Neuron (in vitro differentiated cells): ENCODE measurements at regions not wholly inside any gene's neighbourhood (a gene's known extent, or its start where the extent isn't known, plus 50 kb on each side); places are given as distances from the start of the nearest gene placed in this dataset.

Experiments
- H2AFZ ChIP-seq: one replicate; pipeline ENCODE4 v1.6.1; 2013; ENCODE audit warnings: low read depth, mild to moderate bottlenecking, inconsistent platforms, low read length, moderate library complexity
- H3K27me3 ChIP-seq: one replicate; pipeline ENCODE4 v1.6.1; 2013; ENCODE audit warnings: low read length; ENCODE audit not compliant: insufficient read depth
- H3K36me3 ChIP-seq: one replicate; pipeline ENCODE4 v1.6.1; 2013; ENCODE audit warnings: low read length; ENCODE audit not compliant: insufficient read depth
- H3K4me1 ChIP-seq: one replicate; pipeline ENCODE4 v1.6.1; 2013; ENCODE audit warnings: low read length; ENCODE audit not compliant: insufficient read depth
- H3K4me3 ChIP-seq: 2 replicates; pipeline ENCODE4 v1.5.1; 2013; ENCODE audit warnings: mild to moderate bottlenecking, low read length, moderate library complexity
- H3K9me3 ChIP-seq: one replicate; pipeline ENCODE4 v1.6.1; 2013; ENCODE audit warnings: low read length

DNA sequence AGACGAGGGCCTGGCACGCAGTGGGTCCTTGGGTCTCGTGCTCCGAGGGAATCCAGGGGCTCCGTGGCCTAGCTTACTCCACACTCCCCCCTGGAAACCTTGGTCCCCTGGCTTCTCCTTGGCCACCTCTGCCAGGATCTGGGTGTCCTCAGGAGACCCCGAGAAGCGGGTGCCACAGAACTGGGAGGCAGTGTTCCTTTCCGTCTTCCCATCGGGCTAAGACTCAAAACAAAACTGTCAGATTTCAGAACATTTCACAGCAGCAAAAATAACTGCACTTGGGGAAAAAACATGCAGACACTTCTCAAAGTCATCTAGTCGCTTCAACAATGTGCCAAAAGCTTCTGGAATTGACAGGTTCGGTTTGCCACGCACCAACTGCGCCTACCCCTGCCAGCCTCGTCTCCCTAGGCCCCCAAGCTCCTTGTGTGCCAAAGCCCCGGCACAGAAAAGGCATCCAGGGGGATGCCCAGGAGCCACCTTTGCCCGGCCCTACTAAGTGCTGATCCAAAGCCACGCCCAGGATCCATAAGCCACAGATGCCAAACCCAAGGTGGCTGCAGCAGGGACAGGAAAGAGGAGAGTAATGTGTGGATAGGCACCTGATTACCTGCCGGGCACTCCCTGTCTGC lies 58.4 kb upstream of the DIO3 start:
- Histone ChIP-seq H3K4me3 (no peak overlapping the region), H3K4me1 (peaks cover 7% of the 10 kb centered on the region), H3K27me3 (no peaks in the 10 kb centered on the region), H3K36me3 (no peaks in the 10 kb centered on the region), H2AFZ (no peak overlapping the region), H3K9me3 (peaks cover 7% of the 10 kb centered on the region)

DNA sequence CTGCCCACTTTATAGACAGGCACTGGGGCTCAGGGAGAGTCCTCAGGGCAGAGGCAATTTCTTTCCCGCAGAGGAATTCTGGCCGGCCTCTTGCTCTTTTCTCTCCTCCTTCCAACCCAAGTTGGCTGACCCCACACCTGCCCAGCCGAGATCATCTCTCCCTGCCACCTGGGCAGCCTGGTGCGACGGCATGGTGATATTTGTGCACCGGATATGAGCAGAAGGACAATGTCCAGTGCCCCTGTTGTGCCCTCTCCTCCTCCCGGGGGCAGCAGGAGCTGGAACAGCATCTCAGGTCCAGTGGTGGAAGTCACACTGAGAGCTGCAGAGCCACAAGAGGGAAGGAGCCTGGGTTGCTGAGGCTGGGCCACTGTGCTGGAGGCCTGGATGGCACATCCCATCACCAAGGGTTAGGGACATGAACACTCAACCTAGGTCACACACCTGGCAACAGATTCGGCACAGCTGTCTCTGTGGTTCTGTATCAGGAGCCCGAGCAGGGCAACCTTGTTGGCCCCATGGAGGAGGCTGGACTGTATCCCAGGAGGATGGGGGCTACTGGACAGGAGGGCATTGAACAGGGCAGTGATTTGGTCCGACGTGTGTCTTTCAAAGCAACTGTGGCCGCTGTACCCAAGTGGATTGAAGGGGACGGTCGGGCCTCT lies 57.7 kb upstream of the DIO3 start:
- no peaks in the 10 kb centered on the region for H3K36me3 ChIP-seq
- no peak overlapping the region for H3K4me3 ChIP-seq
- peaks cover 3% of the 10 kb centered on the region for H3K9me3 ChIP-seq
- H3K4me1 ChIP-seq, result peaks cover 4% of the 10 kb centered on the region
- H2AFZ ChIP-seq, result no peak overlapping the region
- H3K27me3 ChIP-seq, result no peaks in the 10 kb centered on the region

DNA sequence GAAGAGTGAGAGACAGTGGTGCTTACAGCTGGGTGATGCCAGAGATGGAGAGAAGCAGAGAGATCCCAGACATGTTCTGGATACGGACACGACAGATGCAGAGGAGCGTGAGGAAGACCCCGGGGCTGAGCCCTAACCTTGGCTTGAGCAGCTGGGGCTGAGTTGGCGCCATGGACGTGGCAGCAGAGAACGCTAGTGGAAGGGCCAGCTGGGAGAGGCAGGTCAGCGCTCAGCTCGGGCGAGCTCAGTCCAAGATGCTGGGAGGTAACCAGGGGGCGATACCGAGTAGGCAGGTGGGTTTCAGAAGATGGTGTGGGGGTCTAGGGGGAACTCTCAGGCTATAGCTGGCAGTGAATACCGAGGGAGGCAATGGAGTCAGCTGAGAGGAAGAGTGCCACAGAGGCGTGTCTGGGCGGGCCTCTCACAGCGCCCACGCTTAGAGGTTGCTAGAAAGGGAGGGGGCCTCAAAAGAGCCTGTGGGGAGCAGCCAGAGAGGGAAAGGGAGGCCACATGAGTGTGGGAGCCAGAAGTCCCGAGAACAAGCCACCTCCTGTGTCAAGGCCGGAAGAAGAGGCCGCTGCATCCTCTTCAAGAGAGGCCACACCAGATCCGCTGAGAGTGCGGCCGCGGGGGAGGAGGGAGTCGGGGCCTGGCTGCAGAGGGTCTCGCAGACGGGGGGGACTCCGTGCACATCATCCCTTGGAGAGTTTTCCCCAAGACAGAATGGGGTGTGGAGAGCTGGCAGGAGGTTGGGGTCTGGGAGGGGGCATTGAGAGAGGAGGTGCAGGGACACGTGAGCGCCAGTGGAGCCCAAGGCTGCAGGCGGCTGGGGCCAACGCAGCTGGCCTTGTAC lies 57.0 kb upstream of the DIO3 start:
- no peak overlapping the region for H3K4me3 ChIP-seq
- no peaks in the 10 kb centered on the region for H3K27me3 ChIP-seq
- H3K36me3 ChIP-seq, result no peaks in the 10 kb centered on the region
- H2AFZ ChIP-seq, result no peak overlapping the region
- H3K4me1 ChIP-seq, result peaks cover 4% of the 10 kb centered on the region
- peaks cover 3% of the 10 kb centered on the region for H3K9me3 ChIP-seq

DNA sequence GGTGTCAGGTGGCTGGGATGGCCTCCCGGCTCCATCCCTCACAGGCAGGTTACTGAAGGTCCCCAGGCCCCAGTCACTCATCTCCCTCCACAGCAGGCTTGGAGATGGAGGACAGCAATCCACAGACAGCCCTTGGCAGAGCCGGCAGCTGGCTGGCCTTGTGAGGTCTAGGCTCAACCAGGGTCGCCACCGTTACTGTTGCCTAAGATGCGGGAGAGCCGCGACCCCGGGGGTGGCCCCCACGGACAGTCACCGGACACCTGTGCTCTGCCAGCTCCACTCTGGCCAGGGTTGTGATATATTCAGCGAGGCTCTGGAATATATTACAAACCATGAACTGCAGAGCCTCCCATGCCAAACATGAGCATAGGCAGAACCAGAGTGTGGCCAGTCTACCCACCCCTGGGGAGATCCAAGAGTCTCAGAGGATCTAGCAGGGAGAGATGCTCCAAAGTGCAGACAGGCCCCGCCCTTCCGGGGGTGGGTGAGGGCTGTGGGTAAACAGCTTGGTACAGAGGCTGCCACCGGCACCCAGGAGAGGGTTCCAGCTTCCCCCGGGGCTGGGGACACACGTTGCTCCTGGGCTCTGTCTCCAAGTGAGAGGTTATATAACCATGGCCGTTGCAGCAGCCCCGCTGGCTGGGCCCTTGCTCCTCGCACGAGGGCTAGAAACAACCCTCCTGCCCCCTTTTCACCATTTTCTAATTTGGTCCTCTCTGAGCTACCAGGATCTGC lies 55.9 kb upstream of the DIO3 start:
- H3K36me3 ChIP-seq, result no peaks in the 10 kb centered on the region
- H2AFZ ChIP-seq, result no peak overlapping the region
- peaks cover 4% of the 10 kb centered on the region for H3K4me1 ChIP-seq
- H3K27me3 ChIP-seq, result no peaks in the 10 kb centered on the region
- H3K4me3 ChIP-seq, result no peak overlapping the region
- peaks cover 3% of the 10 kb centered on the region for H3K9me3 ChIP-seq

DNA sequence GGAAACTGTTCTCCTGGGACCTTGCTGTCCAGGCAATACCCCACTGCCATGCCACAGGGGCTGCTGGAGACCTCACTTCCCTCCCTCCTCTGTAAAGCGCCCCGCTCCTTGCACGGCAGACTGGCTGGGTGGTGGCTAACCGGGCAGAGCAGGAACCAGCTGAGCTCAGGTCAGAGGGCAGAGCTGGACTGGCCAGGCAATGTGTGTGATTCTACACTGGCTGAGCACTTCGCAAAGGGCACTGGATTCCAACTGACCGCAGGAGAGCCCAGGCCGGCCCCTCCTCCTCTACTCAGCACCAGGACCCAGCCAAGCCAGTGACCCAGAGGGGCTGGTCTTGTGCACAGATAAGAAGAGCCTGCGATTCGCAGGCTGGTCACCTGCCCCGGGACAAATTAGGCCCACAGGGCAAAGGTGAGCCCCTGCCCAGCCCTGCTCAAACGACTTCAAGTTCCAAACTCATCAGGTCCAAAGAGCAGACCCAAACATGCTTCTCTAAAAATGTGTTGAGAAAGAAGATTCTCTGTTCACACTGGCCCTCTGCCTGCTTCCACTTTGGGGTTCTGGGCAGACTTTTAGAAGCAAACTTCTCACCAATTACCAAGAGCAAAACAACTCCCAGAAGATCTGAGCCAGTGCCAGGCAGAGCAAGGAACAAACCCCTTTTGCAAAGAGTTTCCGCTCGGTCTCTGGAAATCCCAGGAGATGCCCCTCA lies 54.9 kb upstream of the DIO3 start:
- H3K9me3 ChIP-seq, result peaks cover 3% of the 10 kb centered on the region
- H3K36me3 ChIP-seq, result no peaks in the 10 kb centered on the region
- H3K4me3 ChIP-seq, result no peak overlapping the region
- peaks cover under 1% of the 10 kb centered on the region for H3K4me1 ChIP-seq
- H2AFZ ChIP-seq, result no peak overlapping the region
- H3K27me3 ChIP-seq, result peaks cover 3% of the 10 kb centered on the region

DNA sequence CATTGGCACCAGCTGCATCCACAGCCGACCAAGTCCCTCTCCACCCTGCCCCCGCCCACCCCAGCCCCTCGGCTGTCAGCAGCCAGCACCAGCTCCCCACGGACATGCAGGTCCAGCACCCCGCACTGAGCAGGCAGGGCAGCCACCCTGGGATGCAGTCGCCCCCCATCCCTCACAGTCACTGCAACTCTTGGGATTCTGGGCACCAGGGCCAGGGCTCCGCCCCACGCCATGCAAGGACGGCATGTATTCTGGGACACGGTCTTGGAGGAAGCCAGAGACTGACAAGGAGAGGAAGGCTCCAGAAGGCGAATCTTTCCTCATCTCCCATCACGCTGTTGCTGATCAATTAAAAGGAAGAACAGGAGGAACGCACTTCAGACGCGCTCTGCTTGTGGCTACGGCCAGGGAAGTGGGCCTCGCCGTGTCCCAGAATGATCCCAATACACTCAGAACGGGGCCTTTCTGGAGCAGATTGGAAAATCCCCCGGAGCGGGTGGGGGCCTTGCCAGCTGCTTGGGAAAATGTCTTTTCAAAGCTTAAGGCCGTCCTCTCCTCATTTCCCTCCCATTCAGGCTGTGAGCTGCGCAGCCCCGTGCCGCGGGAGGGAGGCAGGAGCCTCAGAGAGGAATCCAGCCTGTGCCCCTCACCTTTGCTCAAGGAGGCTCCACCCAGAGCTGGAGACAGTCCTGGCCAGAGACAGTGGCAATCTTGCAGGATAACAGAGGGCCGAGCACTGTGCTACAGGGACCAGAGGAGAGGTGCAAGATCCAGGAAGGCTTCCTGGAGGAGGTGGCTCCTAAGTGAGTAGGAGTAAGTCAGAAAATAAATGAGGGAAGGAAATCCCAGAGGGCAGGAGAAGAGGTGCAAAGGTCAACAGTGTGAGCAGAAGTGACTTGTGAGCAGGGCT lies 54.1 kb upstream of the DIO3 start:
- no peak overlapping the region for H3K4me3 ChIP-seq
- no peak overlapping the region for H2AFZ ChIP-seq
- H3K27me3 ChIP-seq, result peaks cover 4% of the 10 kb centered on the region
- no peaks in the 10 kb centered on the region for H3K4me1 ChIP-seq
- H3K9me3 ChIP-seq, result peaks cover 3% of the 10 kb centered on the region
- no peaks in the 10 kb centered on the region for H3K36me3 ChIP-seq

DNA sequence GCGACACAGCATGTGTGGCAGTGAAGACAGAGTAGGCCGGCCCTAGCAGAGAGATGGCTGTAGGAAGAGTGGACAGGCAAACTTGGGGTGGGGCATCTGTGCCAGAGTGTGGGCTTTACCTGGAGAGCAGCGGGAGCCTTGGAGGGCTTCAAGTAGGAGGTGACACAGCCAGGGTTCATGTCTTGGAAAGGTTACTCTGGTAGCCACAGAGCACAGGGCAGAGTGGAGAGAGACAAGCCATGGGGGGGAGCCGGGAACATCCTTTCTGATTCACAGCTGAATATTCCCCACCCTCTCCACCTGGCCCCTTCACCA lies 53.5 kb upstream of the DIO3 start:
- Histone ChIP-seq H3K4me1 (no peaks in the 10 kb centered on the region), H2AFZ (no peak overlapping the region), H3K9me3 (peaks cover 3% of the 10 kb centered on the region), H3K36me3 (no peaks in the 10 kb centered on the region), H3K27me3 (peaks cover 6% of the 10 kb centered on the region), H3K4me3 (no peak overlapping the region)

DNA sequence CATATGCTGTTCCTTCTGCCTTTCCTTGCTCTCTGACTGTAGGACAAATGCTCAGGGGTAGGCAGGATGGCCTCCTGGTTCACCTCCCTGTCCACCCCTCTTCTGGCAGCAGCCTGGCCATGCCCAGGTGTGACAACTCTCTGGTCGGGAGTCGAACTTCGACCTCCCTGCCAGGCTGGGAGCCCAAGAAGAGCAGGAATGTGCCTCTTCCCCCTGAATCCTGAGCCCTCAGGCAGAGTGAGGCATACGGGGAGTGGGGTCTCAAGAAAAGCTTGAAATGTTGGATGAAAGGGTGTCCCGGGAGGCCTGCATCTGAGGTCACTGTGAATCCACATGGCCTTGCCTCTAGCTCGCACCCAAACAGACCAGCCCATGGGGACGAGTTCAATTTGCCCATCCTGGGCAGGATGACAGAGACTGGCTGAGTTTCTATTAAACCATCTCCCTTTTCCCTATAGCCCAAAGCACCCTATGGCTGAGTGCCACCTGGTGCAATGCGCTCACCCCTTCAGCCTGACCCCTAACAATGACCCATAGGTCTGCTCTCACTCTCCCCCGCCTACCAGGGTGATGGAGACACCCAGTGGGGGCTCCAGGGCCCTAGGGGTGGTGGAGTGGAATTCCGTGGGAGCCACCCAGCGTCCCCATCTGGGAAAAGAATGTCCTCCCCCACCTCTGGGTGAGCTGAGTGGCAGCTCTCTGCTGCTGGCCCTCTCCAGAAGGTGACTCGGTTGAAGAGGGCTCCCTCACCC lies 52.9 kb upstream of the DIO3 start:
- no peaks in the 10 kb centered on the region for H3K4me1 ChIP-seq
- H3K4me3 ChIP-seq, result no peak overlapping the region
- H3K27me3 ChIP-seq, result peaks cover 7% of the 10 kb centered on the region
- no peaks in the 10 kb centered on the region for H3K36me3 ChIP-seq
- no peak overlapping the region for H2AFZ ChIP-seq
- peaks cover 3% of the 10 kb centered on the region for H3K9me3 ChIP-seq

DNA sequence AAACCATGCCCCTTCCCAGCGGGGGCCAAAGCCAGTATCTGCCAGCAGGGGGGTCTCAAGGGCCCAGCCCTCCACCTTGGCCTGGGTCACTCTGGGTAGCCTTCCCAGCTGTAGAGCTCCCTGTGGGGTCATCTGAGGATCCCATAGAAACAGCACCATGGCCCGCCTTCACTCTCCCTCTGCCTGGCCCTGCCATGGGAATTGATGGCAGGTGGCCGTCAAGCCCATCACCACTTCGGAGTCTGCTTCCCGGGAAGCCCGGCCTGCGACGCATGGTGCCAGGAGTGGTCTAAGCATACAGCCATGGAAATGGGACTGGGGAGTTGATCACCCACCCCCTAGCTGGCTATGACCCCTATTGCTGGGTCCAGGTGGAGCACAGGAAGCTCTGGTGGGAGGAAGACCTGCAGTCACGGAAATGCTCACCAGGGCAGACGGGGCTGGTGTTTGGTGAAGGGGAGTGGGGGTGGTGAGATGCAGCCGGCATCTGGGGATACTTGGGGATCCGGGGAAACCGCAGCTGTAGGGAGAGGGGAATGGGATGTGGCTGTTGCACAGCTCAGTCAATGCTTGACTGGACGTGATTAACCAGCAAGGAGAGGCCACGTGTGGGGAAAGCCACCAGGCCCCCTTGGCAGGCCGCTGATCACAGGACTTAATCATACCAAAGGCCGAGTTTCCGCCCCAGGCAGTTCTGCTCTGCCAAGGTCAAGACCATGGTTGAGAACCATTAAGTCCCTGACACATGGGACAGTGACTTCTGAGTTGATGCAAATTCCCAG lies 52.2 kb upstream of the DIO3 start:
- Histone ChIP-seq H3K4me1 (no peaks in the 10 kb centered on the region), H3K4me3 (no peak overlapping the region), H3K9me3 (no peaks in the 10 kb centered on the region), H3K36me3 (no peaks in the 10 kb centered on the region), H3K27me3 (peaks cover 7% of the 10 kb centered on the region), H2AFZ (no peak overlapping the region)

DNA sequence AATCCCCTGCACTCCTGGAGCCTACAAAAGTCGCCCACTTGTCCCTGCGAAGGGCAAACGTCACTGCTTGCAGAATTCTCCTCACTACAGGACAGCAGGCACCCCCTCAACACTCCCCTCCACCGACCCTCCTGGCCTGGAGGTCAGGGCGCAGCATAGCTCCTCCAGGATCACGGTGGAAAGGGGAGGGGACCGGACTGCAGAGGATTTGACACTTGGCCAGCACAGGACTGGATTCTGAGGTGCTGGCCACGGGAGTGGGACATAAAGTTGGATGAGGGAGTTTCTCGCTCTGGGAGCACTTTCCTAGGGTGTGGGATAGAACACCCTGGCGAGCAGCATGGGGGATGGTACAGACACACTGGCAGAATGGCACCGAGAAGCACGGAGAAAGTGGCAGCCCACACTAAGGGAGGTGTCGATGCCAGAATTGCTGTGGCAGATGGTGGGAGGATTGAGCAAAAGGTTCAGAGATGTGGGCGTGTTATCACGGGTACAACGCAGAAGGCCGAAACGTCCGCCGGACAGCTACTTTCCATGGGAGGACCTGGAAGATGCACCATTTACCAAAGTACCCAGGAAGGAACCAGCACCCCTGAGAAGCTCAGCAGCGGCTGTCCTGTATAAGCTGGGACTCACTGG lies 51.4 kb upstream of the DIO3 start:
- H3K4me3 ChIP-seq, result no peak overlapping the region
- H2AFZ ChIP-seq, result no peak overlapping the region
- H3K36me3 ChIP-seq, result no peaks in the 10 kb centered on the region
- H3K27me3 ChIP-seq, result peaks cover 7% of the 10 kb centered on the region
- no peaks in the 10 kb centered on the region for H3K9me3 ChIP-seq
- no peaks in the 10 kb centered on the region for H3K4me1 ChIP-seq
